HG03108 (cell line): ENCODE measurements at regions not wholly inside any gene's neighbourhood (a gene's known extent, or its start where the extent isn't known, plus 50 kb on each side); places are given as distances from the start of the nearest gene placed in this dataset.

Source experiments
- ATAC-seq: cut with Tn5 transposase; IDR thresholded peaks from one replicate; pipeline ENCODE4 v1.9.1; 2021; ENCODE audit warnings: moderate library complexity; ENCODE audit not compliant: unreplicated experiment

DNA sequence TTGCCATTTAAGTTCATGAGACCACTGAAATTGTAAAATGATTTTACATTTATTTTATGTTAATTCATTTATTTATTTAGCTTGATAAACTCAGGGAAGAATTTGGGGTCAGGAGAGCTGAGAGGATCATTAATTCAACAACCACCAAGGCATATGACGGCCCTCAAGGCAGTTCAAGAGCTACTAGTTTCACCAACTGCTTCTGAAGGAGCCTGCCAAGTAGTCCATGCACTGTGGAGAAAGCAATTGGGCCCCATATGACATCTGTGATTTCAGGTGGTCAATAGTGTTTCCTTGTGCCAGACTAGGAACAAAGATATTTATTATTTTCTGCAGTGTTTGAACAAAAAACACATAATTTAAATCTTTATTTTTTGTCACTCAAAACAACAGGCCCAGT lies 236.4 kb downstream of the CASP12 start:
- no peak for ATAC-seq

DNA sequence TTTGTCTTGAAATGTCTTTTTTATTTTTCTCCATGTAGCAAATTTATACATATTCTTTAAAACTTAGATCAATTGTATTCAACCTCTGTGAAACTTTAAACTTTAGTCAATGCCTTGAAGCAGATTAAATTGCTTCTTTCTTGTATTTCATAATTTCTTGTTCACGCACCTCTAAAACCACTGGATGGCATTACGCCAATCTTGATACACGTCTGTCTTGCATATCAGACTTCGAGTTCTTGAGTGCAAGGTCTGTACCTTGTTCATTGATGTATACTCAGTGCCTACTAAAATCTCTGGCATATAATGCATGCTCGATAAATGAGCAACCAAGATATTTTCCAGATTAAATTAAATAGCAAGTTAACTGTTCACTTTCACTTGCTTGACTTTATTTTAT lies 236.8 kb downstream of the CASP12 start:
- ATAC-seq = no peak

DNA sequence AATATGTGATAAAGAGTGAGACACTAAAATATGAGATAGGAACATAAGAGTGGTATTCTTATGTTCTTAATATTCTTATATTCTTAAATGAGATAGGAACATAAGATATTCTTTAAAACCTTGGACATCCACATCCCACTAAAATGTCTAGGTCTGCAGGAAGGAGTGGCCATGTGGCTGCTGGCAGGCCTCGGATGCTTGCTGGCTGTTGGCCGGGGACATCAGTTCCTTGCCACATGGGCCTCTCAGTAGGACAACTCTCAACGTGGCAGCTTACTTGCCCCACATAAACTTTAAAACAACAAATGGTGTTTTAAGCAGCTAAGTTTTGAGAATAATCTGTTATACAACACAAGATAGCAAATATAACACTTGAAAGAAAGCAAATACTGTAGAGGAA lies 240.1 kb downstream of the CASP12 start:
- ATAC-seq = no peak

DNA sequence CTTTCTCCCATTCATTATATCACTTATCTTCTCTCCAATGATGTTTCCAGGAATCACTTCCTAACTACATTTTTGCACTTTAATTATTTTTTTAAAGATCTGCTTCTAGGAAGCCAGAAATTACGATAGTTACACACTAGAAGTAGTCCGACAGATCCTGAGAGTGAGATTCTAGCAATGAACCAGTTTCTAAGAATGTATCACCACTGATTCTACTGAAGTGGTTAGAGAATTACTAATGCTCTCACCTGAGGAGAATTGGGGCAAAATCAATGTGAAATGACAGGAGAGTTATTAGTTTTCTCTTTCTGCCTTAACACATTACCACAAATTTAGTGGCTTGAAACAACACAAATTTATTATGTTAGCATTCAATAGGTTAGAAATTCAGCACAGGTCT lies 241.2 kb downstream of the CASP12 start:
- no peak for ATAC-seq

DNA sequence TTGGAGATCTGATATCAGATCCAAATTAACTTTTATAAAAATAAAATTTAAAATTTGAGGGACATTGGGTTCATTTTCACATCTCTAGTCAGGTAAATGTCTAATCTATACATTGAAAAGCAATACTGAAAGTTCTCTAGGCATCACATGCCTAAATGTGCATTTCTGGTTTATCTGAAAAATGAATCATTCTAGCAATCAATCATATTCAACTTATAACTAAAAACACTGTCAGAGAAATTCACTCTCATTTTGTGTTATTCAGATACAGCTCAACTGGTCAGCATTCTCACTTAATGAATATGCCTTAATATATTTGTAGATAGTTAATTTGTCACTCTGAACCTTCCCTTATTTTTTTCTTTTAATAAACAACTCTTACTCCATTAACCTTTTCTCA lies 243.2 kb downstream of the CASP12 start:
- ATAC-seq = no peak

DNA sequence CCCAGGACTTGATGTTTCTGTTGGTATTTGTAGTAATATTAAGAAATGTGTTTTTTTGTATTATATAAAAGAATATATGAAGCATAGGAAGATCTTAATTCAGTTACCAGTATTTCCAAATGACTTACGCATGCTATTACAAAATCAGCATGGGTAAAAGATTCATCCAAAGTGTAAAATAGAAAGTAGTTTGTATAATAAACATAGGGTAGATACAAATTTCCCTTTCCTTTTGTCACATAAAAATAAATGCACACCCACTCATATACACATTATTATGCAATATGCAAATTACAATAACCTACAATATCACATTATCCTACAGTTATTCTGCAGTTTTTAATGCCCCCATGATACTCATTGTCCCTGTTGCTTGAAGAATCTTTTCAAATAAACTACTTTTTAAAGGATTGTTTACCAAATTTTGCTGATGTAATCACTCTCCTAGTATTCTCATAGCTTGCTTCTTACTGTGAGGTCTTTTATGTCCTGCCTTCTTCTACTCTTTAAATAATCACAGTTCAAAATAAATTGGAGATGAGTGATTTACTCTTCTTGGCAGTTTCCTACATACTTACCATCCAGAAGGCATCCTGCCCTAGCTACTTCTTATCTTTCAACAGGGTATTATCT lies 244.0 kb downstream of the CASP12 start:
- ATAC-seq = no peak

DNA sequence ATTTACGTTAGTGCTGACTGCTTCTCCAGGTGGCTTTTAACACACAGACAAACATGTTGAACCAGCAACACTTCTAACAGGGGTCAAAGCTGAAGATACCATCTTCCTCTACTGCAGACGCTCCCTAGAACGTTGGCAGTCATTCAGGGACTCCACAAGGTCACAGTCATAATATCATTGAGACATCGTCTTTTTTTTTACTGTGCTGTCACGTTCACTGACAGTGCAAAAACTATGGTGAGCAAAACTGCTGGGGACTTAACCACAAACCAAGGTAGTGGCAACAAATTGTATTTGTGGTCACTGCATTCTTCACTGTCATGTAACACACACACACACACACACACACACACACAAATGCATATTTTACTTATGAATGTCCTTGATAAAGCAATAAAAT lies 244.9 kb downstream of the CASP12 start:
- ATAC-seq = no peak

DNA sequence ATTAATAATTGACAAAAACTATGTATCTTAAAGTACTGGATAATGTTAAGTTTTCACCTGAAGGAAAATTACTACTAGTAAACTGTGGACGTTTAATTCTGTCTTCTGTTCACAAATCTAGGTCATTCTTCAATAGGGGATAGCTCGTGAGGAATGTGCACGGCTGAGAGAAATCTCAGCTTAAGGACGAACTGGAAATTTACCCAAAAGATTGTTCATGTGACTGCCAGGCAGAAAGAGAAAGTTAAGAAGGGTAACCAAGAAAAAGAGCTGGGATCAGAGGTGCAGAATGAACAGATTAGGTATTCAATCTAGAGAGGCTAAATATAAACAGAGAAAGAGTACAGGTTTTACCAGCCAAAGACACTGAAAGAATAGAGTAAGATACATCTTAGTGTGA lies 245.3 kb downstream of the CASP12 start:
- ATAC-seq = no peak

DNA sequence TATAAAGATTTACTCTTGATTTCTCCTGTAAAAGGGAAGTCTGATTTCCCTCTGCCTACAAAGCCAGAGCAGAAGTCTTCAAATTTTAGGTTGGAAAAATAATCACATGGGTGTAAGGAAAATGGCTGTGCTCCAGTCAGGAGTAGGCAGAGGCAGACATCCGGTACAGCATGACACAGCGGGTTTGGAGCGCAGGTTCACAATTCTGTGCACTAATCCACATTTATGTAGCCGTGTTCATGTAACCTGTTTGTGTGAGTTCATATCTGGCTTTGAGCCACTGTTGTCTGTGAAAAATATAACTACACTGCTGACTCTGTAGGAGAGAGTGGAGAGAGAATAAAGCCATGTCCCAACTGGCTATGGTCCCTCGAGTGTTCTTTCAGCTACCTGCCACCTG lies 248.0 kb downstream of the CASP12 start:
- ATAC-seq = no peak

DNA sequence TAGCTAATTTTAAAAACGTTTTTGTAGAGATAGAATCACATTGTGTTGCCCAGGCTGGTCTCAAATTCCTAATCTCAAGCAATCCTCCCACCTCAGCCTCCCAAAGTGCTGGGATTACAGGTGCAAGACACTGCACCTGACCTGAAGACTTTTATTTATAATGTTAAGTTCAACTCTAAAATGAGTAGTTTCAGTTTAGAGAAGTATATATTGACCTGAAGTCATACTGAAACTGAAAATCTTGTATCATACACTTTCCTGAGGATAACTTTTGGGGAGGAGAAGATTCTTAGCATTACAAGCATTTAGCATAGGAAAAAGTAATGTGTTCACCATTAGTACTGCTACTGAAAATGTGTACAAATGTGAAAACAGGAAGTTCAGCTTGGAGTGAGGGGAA lies 249.3 kb downstream of the CASP12 start:
- no peak for ATAC-seq

DNA sequence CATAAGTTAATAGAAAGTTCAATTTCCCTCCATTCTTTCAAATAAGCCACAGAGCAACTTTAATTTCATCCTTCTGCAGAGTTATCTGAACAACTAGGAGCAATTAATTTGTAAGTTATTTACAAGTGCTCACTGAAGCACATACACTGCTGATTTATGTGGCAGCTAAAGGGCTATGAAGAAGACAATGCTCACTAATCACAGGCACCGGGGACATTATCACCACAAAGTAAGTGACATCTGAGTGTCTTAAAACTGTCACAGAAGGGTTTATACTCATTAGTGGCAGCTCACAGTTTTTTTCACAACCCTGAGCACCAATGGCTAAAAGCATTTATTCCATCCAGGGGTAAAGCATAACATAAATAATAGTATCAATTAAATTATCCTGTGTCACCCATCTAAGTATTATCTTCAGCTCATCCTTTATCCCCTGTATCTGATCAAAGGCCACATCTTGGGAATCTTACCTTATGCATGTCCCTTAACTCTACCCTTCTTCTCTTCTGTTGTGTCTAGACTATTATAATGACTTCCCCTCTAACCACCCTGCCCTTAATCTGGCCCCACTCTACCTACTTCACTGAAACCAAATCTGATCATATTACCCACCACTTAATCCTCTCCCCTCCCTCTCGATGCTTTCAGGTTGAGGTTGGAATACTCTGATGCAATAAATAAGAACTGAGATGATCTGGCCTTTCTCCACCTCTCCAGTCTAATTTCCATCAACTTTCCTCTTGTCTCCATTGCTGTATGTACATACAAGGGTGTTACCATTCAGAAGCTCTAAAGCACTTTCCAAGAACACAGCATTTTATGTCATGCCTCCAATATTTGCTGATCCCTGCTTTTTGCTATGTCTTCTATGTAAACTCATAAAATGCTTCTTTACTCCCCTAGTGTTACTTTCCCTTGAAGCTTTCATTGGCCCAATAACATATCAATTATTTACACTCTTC lies 252.7 kb downstream of the CASP12 start:
- no peak for ATAC-seq

DNA sequence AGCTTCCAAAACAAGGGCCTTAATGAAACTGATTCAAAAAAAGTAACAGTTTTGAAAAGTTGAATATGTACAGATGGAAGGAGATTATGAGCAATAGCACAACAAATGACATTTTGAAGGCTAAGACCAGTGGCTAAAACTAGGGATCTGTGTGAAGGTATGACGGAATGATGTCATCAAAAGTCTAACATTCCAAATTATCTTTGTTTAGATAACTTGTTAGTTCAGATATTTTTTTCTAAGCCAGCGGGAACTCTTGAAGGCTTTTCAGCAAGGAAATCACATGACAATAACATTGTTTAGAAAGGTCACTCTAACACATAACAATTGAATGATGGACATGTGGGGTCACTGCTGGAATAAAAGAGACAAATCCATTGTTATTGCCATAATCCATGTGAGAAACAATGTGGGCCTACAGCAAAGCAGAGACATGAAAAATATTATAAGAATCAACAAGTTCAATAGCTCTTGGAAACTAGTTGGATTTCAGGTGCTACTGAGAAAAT lies 260.5 kb downstream of the CASP12 start:
- no peak for ATAC-seq

DNA sequence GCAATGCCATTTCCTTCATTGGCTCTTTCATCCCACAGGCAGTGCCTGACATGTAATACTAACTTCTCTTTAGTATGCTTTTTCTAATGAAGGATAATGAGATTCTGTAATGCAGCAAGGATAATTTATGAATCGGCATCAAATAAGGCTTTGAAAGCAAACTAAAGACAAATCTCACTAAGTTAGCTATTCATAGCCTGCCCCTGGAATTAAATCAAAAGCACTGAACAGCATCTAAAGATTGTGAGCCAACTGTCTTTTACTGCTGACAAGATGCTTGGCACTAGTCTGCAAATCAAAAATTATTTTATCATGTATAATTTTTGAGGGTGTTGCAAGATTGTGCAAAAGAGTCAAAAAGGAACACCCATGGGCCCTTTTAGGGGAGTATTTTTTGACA lies 265.0 kb downstream of the CASP12 start:
- ATAC-seq = no peak

DNA sequence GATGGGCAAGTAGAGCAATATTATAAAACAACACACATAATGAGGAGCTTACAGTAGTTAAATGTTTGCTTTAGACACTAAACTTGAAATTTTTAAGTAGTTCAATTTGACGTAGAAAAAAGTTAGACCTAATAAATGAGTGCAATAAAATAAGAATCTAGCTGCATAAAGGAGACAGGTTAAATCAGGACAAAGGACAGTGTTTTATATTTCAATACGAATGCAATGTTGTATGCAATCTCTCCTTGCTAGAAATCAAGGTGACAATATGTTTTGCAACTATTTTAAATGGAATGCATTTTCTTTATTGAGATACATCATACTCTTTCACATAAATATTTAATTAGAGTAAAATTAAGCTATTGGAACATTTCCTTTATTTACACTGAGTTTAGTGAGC lies 267.9 kb downstream of the CASP12 start:
- no peak for ATAC-seq

DNA sequence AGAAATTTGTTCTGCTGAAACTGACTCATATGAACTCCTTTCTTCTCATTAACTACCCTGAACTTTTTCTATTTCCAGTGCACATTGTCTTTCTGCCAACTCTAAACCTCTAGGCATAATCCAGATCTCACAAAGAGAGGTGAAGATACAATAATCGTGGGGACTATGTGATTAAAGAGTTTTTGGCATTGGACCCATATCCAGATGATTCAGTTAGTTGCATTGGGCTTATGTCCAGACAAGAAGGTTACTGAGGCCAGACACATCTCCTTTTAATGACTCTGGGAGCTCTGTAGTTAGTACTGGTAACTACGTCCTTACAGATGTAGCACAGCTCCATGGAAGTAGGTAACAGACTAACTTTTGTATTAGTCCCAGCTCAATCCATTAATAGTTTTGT lies 273.0 kb downstream of the CASP12 start:
- no peak for ATAC-seq

DNA sequence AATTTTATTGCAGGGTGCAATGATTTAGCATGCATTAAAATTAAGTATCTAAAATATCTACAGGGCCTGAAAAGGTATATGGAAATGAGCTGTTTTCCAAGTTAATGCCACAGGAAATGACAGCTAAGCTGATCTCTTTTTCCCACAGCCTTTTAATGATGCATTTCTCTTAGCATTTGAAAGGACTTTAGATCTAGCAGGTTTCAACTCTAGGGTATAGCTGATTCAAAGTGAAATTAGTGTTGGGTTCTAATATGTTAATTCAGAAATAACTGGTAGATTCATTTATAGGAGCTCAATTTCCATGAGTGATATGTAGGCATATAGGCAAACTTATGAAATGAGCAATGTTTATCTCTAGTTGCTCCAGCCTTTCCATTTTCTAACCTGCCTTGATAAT lies 274.2 kb downstream of the CASP12 start:
- no peak for ATAC-seq

DNA sequence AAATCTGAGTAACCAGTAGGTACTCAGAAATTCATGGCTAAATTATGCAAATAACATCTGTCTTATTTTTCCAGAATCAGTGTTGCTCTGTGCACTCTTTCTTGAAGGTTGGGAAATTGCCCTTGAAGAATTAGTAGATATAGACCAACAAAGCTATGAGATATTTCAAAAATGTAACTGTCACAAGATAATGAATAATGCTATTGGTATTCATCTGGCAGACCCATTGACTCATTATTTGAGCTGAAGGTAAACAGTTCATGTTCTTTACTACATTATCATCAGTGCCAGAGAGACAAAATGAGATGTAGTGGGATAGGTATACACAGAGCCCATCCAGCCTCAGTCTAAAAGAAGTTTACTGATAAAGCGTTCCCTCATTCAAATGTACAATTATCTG lies 274.7 kb downstream of the CASP12 start:
- ATAC-seq = no peak

DNA sequence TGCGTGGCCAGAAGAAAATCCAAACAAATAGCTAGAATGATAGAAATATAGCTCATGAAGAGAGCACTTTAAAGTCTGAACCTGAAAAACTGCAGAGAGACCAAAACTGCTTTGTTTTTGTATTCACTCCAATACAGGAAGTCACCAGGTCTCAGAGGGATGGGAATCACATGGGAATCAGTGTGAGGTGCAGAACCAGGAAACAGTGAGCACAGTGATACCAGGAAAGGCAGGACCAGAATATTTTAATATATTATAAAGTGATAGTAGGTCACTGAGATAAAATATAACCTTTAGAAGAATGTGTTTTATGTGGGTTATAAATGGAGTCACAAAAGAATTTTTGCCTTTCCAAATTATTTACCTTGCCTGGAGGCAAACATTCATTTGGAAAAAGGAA lies 277.3 kb downstream of the CASP12 start:
- no peak for ATAC-seq

DNA sequence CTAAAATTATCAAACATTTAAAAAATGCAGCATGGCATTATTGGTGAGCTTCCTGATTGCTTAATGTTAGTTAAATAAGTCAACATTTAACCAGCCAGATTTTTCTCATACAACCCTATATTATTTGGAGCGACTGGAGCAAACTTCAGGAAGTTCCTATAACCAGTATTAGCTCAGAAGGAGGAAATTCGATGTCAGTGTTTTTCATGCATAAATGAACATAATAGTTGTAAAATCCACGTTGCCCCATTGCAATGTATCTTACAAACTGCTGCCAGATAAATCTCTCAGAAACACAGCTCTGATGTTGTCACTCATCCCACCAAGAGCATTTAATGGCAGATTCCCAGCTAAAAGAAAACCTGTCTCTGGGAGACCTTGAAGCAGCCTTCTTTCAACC lies 278.5 kb downstream of the CASP12 start:
- no peak for ATAC-seq

DNA sequence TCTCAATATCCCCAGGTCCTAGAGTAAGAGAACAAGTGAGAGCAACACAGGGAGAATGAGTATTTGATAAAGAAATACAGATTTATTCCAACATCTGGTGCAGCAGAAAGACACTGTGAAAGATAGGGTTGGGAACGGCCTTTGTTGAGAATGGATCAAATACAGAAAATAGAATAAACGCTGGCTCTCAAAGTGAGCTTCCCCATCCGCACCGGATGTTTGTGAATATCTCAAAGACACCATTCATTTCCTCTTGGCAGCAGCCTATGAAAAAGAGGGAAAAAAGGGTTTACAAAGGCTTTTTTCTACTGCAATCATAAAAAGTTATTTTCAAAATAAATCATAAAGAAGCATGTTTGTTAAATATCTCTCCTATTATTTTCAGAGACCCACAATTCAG lies 279.3 kb downstream of the CASP12 start:
- no peak for ATAC-seq

DNA sequence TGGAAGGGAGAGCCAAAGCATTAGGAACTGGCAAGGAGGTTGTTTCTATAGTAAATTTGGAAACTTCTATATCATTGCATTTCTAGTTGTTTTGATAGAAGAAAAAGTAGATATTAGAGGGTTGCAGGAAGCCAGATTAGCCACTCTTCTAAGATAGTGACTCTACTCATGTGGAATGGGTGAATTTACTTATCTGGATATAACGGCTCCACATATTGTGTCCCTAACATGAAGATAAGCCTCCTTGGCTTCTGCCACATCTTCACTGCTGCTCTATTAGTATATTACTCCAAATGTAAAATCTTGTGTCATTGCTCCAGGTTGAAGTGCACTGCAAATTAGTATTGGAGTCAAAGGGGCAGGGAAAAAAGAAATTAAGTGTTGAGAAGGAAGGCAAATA lies 283.3 kb downstream of the CASP12 start:
- ATAC-seq = no peak

DNA sequence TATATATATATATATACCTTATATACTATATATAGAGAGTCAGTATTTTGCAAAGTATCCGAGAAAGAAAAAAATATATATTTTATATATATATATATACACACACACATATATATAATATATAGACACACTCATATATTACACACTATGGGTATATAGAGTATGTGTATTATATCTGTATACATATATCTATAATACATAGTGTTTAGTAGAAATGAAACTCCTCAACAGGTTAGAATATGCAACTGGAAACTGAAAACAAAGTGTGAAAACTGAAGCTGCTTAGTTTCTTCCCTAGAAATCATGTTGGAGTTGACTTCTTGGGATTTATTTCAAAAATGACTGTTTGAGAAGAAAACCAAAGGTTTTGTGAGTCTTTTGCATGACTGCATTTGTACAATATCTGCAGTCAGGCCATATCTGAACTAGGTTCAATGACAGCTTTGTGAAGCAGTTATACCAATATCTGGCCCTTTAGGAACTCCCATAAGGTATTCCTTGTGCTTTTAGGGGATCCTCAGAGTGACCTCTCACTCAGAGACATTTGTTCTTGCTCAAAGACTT lies 284.1 kb downstream of the CASP12 start:
- no peak for ATAC-seq
